Nephron (organoid): ENCODE measurements at regions not wholly inside any gene's neighbourhood (a gene's known extent, or its start where the extent isn't known, plus 50 kb on each side); places are given as distances from the start of the nearest gene placed in this dataset.
A peak's percentile ranks its signal among the peaks of the same experiment; 100 is the strongest.

ENCODE experiments used
- H3K27ac Mint-ChIP-seq, 3 experiments: 2 replicates each; pipeline ENCODE4 v1.8.0; 2020; ENCODE audit warnings: mixed read lengths in 3 of 3, mild to moderate bottlenecking in 2 of 3, moderate library complexity in 1 of 3
- H3K27me3 Mint-ChIP-seq: 2 replicates; pipeline ENCODE4 v1.8.0; 2021; ENCODE audit warnings: low read depth, mild to moderate bottlenecking, moderate library complexity, mixed read lengths
- H3K36me3 Mint-ChIP-seq: 2 replicates; pipeline ENCODE4 v1.8.0; 2020; ENCODE audit warnings: low read depth, mixed read lengths
- H3K4me1 Mint-ChIP-seq: 2 replicates; pipeline ENCODE4 v1.8.0; 2020; ENCODE audit warnings: mixed read lengths
- H3K4me3 Mint-ChIP-seq, 3 experiments: 2 replicates each; pipeline ENCODE4 v1.8.0; 2020; ENCODE audit warnings: mild to moderate bottlenecking in 3 of 3, mixed read lengths in 3 of 3, moderate library complexity in 2 of 3
- H3K9me3 Mint-ChIP-seq: 2 replicates; pipeline ENCODE4 v1.8.0; 2020; ENCODE audit warnings: mixed read lengths
- CTCF ChIP-seq, 3 experiments: fragments of 200-600 bp; sonication (generic); IDR thresholded peaks; one replicate each; pipeline ENCODE4 v1.5.0; 2021; ENCODE audit warnings: antibody characterized with exemption in 3 of 3; ENCODE audit not compliant: unreplicated experiment in 3 of 3

DNA sequence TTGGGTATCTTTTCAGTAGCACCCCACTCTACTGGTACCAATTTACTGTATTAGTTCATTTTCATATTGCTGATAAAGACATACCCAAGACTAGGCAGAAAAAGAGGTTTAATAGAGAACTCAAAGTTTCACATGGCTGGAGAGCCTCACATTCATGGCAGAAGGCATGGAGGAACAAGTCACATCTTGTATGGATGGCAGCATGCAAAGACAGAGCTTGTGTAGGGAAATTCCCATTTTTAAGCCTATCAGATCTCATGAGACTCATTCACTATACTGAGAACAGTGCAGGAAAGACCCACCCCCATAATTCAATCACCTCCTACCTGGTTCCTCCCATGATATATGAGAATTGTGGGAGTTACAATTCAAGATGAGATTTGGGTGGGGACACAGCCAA lies 878.6 kb upstream of the ADGRL4 start:
- no peak for TF ChIP-seq CTCF (IDR thresholded peaks at IDR 0.05; ENCODE audit: unreplicated experiment in 3 of 3)
- no peaks in the 10 kb centered on the region for H3K36me3 Mint-ChIP-seq
- H3K27me3 Mint-ChIP-seq, result no peaks in the 10 kb centered on the region

GRCh38 chr1:79877086-79877485 lies 870.6 kb upstream of the ADGRL4 start:
- TF ChIP-seq CTCF (IDR thresholded peaks at IDR 0.05; ENCODE audit: unreplicated experiment in 3 of 3), result no peak
- H3K27ac Mint-ChIP-seq, result no peak overlapping the region
- peaks cover 36% of the 10 kb centered on the region for H3K9me3 Mint-ChIP-seq
- no peaks in the 10 kb centered on the region for H3K27me3 Mint-ChIP-seq
- no peaks in the 10 kb centered on the region for H3K36me3 Mint-ChIP-seq
- H3K4me1 Mint-ChIP-seq, result no peaks in the 10 kb centered on the region
- H3K4me3 Mint-ChIP-seq, result no peak overlapping the region

More for the DNA sequence above, 878.6 kb upstream of the ADGRL4 start:
- Mint-ChIP-seq H3K27ac (no peak overlapping the region), H3K9me3 (peaks cover 32% of the 10 kb centered on the region), H3K4me1 (no peaks in the 10 kb centered on the region), H3K4me3 (no peak overlapping the region)

GRCh38 chr1:79875187-79875586 lies 868.7 kb upstream of the ADGRL4 start:
- no peaks in the 10 kb centered on the region for H3K4me1 Mint-ChIP-seq
- TF ChIP-seq CTCF (IDR thresholded peaks at IDR 0.05; ENCODE audit: unreplicated experiment in 3 of 3), result no peak
- H3K27me3 Mint-ChIP-seq, result no peaks in the 10 kb centered on the region
- H3K27ac Mint-ChIP-seq, result no peak overlapping the region
- no peaks in the 10 kb centered on the region for H3K36me3 Mint-ChIP-seq
- H3K9me3 Mint-ChIP-seq, result peaks cover 28% of the 10 kb centered on the region
- no peak overlapping the region for H3K4me3 Mint-ChIP-seq

DNA sequence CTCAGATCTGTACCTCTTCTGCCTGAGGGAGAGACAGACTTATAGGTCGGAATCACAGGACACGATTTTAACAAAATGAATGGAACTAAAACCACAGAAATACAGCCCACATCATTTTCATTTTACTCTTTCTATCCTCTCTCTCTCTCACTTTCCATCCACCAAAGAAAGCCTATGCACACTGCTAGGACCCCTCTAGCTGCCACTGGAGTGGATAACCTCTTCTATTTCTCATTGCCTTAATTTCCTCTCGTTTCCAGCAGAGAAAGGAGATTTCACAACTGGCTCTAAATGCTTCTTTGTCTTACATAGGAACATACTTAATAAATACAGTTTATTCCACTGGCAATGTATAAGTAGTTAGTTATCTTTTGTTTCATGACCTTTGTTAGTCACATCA lies 867.8 kb upstream of the ADGRL4 start:
- Mint-ChIP-seq H3K27ac (no peak overlapping the region), H3K4me1 (no peaks in the 10 kb centered on the region), H3K27me3 (no peaks in the 10 kb centered on the region), H3K36me3 (no peaks in the 10 kb centered on the region), H3K4me3 (no peak overlapping the region), H3K9me3 (peaks cover 25% of the 10 kb centered on the region)
- TF ChIP-seq CTCF (IDR thresholded peaks at IDR 0.05; ENCODE audit: unreplicated experiment in 3 of 3), result no peak

DNA sequence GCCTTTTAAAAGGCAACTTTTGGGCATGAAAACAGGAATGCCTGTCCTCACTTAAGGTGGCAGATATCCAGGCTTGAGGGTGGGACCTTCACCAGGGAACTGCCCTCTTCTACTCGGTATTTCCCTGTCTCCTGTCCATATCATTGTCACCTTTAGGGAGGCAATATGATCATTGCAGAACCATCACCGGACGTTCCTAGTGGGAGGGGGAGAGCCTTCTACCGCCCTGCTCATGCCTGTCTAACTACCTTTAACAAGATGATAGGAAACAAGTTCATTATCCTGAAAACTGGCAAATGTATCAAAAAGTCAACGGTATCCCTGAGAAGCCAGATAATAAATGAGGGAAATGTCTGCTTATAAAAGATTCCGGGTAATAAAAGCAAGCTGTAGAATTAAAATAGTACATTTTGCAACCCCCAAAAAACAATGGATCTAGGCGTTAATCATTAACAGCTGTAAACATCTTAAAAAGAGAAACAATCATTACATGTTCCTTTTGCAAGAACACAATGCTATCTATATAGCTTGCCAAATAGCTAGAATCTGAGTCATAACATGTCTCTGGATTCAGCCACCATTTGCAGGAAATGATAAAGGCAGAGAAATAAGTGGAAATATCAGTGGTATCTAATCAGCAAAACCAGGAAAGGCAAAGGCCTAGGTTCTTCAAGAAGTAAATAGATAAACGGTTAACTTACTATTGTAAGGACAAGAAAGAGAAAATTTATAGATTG lies 852.9 kb upstream of the ADGRL4 start:
- H3K9me3 Mint-ChIP-seq, result peaks cover 3% of the 10 kb centered on the region
- TF ChIP-seq CTCF (IDR thresholded peaks at IDR 0.05; ENCODE audit: unreplicated experiment in 3 of 3), result no peak
- no peak overlapping the region for H3K27ac Mint-ChIP-seq
- no peaks in the 10 kb centered on the region for H3K36me3 Mint-ChIP-seq
- no peaks in the 10 kb centered on the region for H3K4me1 Mint-ChIP-seq
- no peak overlapping the region for H3K4me3 Mint-ChIP-seq
- no peaks in the 10 kb centered on the region for H3K27me3 Mint-ChIP-seq

DNA sequence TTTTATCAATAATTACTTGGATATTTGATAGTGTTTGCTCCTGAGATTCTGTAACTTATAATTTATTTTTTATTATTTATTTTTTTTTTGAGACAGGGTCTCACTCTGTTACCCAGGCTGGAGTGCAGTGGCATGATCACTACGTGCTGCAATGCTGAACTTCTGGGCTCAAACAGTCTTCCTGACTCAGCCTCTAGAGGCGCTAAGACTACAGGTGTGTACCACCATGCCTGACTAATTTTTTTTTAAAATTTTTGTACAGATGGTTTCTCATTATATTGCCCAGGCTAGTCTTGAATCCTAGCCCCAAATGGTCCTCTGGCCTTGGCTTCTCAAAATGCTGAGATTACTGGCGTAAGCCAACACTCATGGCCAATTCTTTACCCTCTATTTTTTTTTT lies 845.5 kb upstream of the ADGRL4 start:
- no peaks in the 10 kb centered on the region for H3K9me3 Mint-ChIP-seq
- TF ChIP-seq CTCF (IDR thresholded peaks at IDR 0.05; ENCODE audit: unreplicated experiment in 3 of 3), result peak in 2 of 3 experiments; percentile 7 to 18
- no peak overlapping the region for H3K27ac Mint-ChIP-seq
- H3K27me3 Mint-ChIP-seq, result no peaks in the 10 kb centered on the region
- H3K36me3 Mint-ChIP-seq, result no peaks in the 10 kb centered on the region
- H3K4me3 Mint-ChIP-seq, result no peak overlapping the region
- peaks cover 6% of the 10 kb centered on the region for H3K4me1 Mint-ChIP-seq
